Prostate gland (tissue), 2 donors: ENCODE measurements at regions not wholly inside any gene's neighbourhood (a gene's known extent, or its start where the extent isn't known, plus 50 kb on each side); places are given as distances from the start of the nearest gene placed in this dataset.

Experiments
- CTCF ChIP-seq, 4 experiments: fragments of 200-600 bp in 2 of 4; fragments of 450-650 bp in 2 of 4; sonication (generic) in 2 of 4; IDR thresholded peaks; 1 replicate in 3 of 4; 2 replicates in 1 of 4; pipeline ENCODE4 v1.5.1; 2016 to 2019; ENCODE audit warnings: antibody characterized with exemption in 4 of 4, mild to moderate bottlenecking in 2 of 4, moderate library complexity in 2 of 4
- POLR2A ChIP-seq: fragments of 450-650 bp; IDR thresholded peaks from one replicate; pipeline ENCODE4 v1.6.1; 2016; ENCODE audit warnings: antibody characterized with exemption, mild to moderate bottlenecking

- TF ChIP-seq CTCF (IDR thresholded peaks at IDR 0.05) (no peak), POLR2A (no peak)
Observed at GRCh38 chr20:47941869-47942268, 156.6 kb upstream of the SULF2 start.
